Activated T-cell treated with anti-CD3 and anti-CD28 coated beads, Interleukin-2, amount 50 U/mL, for 72 hours (primary cell): ENCODE measurements at regions not wholly inside any gene's neighbourhood (a gene's known extent, or its start where the extent isn't known, plus 50 kb on each side); places are given as distances from the start of the nearest gene placed in this dataset.

ENCODE experiments used
- ATAC-seq, 2 donors: fragments of 150-1000 bp; cut with Tn5 transposase; replicated peaks in 1 of 2; 2 replicates each; pipeline ENCODE4 v1.10.0; 2021; ENCODE audit warnings: moderate library complexity in 2 of 2, mild to moderate bottlenecking in 1 of 2
- DNase-seq, 2 donors: peaks; one replicate each; pipeline ENCODE4 v3.0.0; 2021 to 2022; ENCODE audit warnings: mixed read lengths in 1 of 2
- H3K27ac Mint-ChIP-seq: one replicate; pipeline ENCODE4 v1.8.0; 2022; ENCODE audit warnings: mild to moderate bottlenecking, moderate library complexity, mixed read lengths
- H3K27me3 Mint-ChIP-seq: one replicate; pipeline ENCODE4 v1.8.0; 2022; ENCODE audit warnings: low read depth, mixed read lengths
- H3K36me3 Mint-ChIP-seq, 2 donors: one replicate each; pipeline ENCODE4 v1.8.0; 2022; ENCODE audit warnings: mixed read lengths in 2 of 2, mild to moderate bottlenecking in 1 of 2; ENCODE audit not compliant: insufficient read depth in 2 of 2
- H3K4me1 Mint-ChIP-seq: one replicate; pipeline ENCODE4 v1.8.0; 2022; ENCODE audit warnings: low read depth, mixed read lengths
- H3K4me3 Mint-ChIP-seq, 2 donors: one replicate each; pipeline ENCODE4 v1.8.0; 2022; ENCODE audit warnings: mild to moderate bottlenecking in 2 of 2, mixed read lengths in 2 of 2, moderate library complexity in 2 of 2
- H3K9me3 Mint-ChIP-seq, 2 donors: one replicate each; pipeline ENCODE4 v1.8.0; 2022; ENCODE audit warnings: mixed read lengths in 2 of 2

DNA sequence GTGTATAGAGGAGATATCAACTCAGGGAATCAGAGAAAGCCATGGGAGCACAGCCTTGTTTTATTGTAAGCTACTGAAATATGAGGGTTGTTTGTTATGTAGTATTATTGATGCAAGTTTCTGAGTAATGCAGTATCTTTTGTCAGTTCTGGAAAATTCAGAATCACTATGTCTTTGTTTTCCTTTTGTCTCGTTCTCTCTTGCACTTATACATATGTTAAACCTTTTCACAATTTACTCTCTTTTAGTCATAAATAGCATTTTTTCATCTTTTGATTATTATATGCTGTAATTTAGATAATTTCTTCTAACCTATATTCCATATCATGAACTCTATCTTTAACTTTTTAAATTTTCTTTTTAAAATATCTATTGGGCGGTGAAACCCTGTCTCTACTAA is 85.0 kb upstream of the COL3A1 start:
- Mint-ChIP-seq H3K27ac (no peak overlapping the region), H3K9me3 (peaks cover 1 to 3% of the 10 kb centered on the region in 2 donors), H3K4me1 (no peaks in the 10 kb centered on the region), H3K27me3 (no peaks in the 10 kb centered on the region), H3K36me3 (no peaks in the 10 kb centered on the region), H3K4me3 (no peak overlapping the region)
- ATAC-seq (no peak), DNase-seq (no peak)

DNA sequence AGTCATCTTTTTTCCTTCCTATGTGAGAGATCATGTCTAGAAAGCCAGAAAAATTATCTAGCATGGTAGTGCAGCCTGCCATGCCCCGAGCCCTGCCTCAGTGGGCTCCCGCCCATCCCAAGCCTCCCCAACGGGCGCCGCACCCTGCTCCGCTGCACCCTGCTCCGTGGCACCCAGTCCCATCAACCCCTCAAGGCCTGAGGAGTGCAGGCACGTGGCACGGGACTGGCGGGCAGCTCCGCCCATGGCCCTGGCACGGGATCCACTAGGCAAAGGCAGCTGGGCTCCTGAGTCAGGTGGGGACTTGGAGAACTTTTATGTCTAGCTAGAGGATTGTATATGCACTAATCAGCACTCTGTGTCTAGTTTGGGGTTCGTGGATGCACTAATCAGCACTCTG is 83.4 kb upstream of the COL3A1 start:
- Mint-ChIP-seq H3K27me3 (no peaks in the 10 kb centered on the region), H3K27ac (no peak overlapping the region), H3K36me3 (no peaks in the 10 kb centered on the region), H3K4me3 (no peak overlapping the region), H3K9me3 (peaks cover 1 to 3% of the 10 kb centered on the region in 2 donors), H3K4me1 (no peaks in the 10 kb centered on the region)
- DNase-seq, result no peak
- no peak for ATAC-seq

DNA sequence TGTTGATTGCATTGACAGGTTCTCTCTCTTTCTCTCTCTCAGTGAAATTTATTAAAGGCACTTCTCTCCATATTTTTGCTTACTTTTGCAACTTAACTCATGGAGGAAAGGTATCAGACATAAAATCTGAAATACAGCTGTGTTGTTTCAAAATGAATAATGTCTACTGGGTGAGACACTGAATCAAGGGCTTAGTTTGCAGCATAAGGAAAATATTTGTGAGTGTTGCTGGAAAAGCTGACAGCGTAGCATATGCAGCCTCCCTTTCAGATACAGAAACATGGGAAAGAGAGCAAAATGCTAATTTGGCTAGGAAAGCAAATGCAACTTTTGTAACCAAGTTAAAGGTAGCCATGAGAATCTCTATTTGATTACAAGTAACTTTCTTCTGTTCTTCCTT is 81.5 kb upstream of the COL3A1 start:
- Mint-ChIP-seq H3K36me3 (no peaks in the 10 kb centered on the region), H3K9me3 (peaks cover 1 to 3% of the 10 kb centered on the region in 2 donors), H3K27ac (no peak overlapping the region), H3K4me3 (no peak overlapping the region), H3K4me1 (no peaks in the 10 kb centered on the region), H3K27me3 (no peaks in the 10 kb centered on the region)
- no peak for DNase-seq
- no peak for ATAC-seq

DNA sequence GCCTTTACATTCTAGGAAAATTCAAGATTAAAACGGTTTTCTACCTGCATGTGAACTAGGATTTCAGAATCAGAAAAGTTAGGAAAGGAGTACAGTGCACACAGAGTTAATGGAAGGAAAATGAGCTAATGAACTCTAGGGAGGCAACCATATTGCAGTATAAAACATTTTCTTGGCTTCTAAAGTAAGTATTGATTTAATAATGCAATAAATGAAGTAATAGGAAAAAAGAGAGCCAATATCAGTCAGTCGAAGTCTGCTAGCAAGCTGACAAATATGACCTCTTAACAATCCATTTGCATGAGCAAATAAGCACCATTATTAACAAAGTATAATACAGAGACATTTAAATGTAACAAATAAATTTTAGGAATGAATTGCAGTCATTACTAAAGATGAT is 80.2 kb upstream of the COL3A1 start:
- Mint-ChIP-seq H3K9me3 (peaks cover 1 to 3% of the 10 kb centered on the region in 2 donors), H3K36me3 (no peaks in the 10 kb centered on the region), H3K27ac (no peak overlapping the region), H3K4me1 (no peaks in the 10 kb centered on the region), H3K27me3 (no peaks in the 10 kb centered on the region), H3K4me3 (no peak overlapping the region)
- DNase-seq, result no peak
- ATAC-seq, result no peak

DNA sequence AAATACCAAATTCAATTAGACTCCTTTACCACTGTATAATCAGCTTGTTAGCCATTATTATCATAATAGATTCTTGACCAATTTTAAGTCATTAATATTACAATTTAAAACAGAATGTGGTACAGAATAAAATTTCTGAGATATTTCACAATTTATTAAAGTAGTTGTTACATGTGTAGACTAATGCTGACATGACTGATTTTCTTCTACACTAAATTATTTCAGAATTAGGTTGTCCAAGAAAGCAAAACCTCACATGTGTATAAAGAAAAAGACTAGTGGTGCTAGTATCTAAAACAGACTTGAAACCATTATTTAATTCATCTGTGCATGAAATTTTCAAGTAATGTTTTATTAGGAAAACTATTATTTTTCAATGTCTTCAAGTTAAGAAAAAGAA is 79.2 kb upstream of the COL3A1 start:
- H3K9me3 Mint-ChIP-seq, result peaks cover 3% of the 10 kb centered on the region in 2 donors
- H3K4me3 Mint-ChIP-seq, result no peak overlapping the region
- no peak for ATAC-seq

DNA sequence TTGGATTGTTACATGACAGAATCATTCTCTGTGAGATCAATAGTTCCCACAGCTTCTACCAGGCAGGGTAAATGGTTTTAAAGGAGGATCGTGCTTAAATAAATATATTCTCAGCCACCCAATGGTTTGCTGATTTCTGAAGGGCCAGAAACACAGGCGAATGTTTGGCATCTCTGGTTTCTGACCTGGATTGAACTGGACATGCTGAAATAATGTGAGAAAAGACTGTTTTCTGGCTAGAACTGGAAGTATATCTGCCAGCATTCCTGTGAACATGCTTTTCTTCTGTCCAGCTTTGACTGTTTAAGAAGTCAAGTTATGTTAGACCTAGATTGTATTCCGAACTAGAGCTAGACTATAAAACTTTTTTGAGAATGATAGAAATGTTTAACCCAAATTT is 77.1 kb upstream of the COL3A1 start:
- Mint-ChIP-seq H3K36me3 (no peaks in the 10 kb centered on the region), H3K4me3 (no peak overlapping the region), H3K9me3 (peaks cover 3% of the 10 kb centered on the region in 2 donors), H3K4me1 (no peaks in the 10 kb centered on the region), H3K27ac (no peak overlapping the region), H3K27me3 (no peaks in the 10 kb centered on the region)
- ATAC-seq, result no peak
- no peak for DNase-seq

More for the DNA sequence above, 79.2 kb upstream of the COL3A1 start:
- Mint-ChIP-seq H3K36me3 (no peaks in the 10 kb centered on the region), H3K27me3 (no peaks in the 10 kb centered on the region), H3K27ac (no peak overlapping the region), H3K4me1 (no peaks in the 10 kb centered on the region)
- DNase-seq, result no peak

DNA sequence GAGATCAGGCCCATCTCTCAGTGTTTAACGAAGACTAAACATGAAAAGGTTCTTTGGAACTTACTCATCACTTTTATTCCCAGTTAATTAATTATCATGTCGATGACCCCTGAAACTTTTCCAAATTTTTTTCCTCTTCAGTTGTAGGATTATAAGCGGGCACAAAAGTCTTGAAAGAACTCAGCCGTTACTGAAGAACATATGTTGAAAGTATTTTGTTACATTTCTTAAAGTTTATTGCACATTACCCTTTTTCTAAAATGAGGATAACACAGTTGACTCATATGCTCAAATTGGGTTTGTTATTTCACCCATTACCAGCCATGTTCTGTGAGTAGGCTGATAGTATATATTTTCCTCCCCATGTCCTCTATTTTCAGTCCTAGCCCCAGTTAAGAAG is 75.9 kb upstream of the COL3A1 start:
- H3K27me3 Mint-ChIP-seq, result no peaks in the 10 kb centered on the region
- H3K4me3 Mint-ChIP-seq, result no peak overlapping the region
- H3K27ac Mint-ChIP-seq, result no peak overlapping the region
- ATAC-seq (no peak), DNase-seq (no peak)
- H3K4me1 Mint-ChIP-seq, result no peaks in the 10 kb centered on the region
- peaks cover 0 to 3% of the 10 kb centered on the region in 2 donors for H3K9me3 Mint-ChIP-seq
- H3K36me3 Mint-ChIP-seq, result no peaks in the 10 kb centered on the region

DNA sequence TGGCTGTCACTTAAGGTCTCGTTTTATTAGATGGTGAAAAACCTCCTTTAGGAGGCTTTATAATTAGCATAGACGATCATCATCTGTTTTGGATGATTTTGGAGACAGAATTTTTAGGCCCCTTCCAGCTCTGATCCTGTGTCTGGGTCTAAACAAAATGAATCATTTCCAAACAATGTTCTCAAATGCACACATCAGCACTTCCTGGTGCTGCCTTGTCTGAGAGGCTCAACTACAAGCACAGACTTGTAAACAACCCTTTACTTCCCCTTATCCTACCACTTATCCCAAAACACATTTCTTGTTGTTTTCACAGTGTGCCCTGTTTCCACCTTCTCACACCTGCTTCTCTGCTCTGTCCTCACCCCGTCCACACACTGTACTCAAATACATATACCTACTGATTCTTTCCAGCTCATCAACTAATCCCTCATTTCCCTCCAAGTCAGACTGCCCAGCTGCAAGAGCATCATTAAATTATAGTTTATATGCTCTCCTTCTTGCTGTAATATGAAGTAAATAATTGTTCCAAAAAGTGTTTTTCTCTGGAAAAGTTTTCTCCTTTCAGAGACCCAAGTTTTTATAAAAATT is 71.2 kb upstream of the COL3A1 start:
- Mint-ChIP-seq H3K36me3 (no peaks in the 10 kb centered on the region), H3K9me3 (peaks cover 0 to 5% of the 10 kb centered on the region in 2 donors), H3K27me3 (no peaks in the 10 kb centered on the region), H3K4me1 (no peaks in the 10 kb centered on the region), H3K27ac (no peak overlapping the region), H3K4me3 (no peak overlapping the region)
- DNase-seq, result no peak
- no peak for ATAC-seq

DNA sequence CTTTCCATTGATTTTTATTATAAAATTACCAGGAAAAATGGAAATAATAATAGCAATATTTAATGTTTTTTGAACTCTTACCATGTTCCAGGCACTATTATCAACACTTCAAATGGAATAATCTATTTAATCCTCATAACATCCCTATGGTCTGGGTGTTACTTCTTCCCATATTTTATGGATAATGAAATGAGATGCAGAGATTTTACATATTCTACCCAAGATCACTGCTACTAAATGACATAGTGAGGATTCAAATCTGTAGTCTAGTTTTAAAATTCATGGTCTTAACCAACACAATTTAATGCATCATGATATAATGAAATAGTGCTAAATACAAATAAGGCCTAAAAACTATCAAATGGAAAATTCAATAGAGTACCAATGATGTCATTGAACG is 70.4 kb upstream of the COL3A1 start:
- H3K9me3 Mint-ChIP-seq, result peaks cover 0 to 5% of the 10 kb centered on the region in 2 donors

DNA sequence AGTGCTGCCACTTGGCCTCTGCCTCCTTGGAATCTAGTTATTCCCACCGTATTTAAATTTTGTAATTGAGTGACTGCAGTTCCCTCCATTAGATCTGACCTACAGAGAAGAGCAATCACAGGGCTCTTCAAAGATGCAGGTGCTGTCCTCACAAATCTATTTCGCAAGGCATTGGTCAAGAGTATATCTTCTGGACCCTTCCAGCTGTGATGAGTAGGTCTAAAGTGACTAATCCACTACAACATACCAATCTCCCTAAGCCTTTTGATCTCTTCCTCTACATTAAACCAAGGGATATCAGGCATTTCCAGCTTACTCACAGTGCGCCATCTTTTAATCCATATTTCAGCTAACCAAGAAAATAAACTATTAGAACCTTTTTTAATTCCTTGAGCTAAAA is 65.1 kb upstream of the COL3A1 start:
- Mint-ChIP-seq H3K4me3 (no peak overlapping the region), H3K27ac (no peak overlapping the region), H3K36me3 (no peaks in the 10 kb centered on the region), H3K9me3 (peaks cover 0 to 9% of the 10 kb centered on the region in 2 donors), H3K4me1 (no peaks in the 10 kb centered on the region), H3K27me3 (no peaks in the 10 kb centered on the region)
- ATAC-seq, result no peak
- no peak for DNase-seq

More for the DNA sequence above, 70.4 kb upstream of the COL3A1 start:
- Mint-ChIP-seq H3K4me3 (no peak overlapping the region), H3K27ac (no peak overlapping the region), H3K36me3 (no peaks in the 10 kb centered on the region), H3K4me1 (no peaks in the 10 kb centered on the region), H3K27me3 (no peaks in the 10 kb centered on the region)
- ATAC-seq (no peak), DNase-seq (no peak)

DNA sequence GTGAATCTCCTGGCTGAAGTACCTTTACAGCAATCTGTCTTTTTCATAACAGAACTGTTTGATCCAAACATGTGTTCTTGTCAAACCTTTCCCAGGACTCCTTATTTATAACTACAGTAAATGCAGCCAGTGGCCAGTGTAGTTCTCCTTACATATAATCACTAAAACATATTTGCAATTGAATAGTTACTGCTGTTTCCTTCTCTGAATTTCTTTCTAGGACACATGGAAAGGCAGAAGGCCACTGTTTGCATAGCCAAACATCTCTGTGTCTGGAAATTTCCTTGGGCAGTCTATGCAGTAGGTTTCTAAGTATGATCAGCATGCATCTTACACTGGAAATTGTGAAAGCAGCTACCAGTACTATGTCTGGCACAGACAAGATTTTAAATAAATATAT is 57.4 kb upstream of the COL3A1 start:
- Mint-ChIP-seq H3K27me3 (no peaks in the 10 kb centered on the region), H3K9me3 (no peaks in the 10 kb centered on the region), H3K4me3 (no peak overlapping the region), H3K4me1 (no peaks in the 10 kb centered on the region), H3K27ac (no peak overlapping the region), H3K36me3 (no peaks in the 10 kb centered on the region)
- DNase-seq (no peak), ATAC-seq (no peak)

DNA sequence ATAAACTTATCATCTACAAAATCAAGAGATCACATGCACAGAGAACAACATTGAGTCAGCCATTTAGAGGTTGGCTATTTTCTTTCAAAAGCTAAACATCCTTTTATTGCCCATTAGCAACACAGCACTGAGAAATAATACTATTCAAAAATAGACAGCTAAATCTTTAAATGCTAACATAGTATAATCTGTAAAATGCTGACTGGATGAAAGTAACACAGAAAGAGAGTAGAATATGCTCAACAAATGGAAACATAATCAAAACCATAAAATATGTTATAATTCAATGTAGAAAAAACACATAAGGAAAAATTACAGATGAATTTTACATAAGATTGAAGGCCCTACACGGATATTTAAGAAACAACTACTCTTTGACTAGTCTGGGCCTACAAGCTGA is 56.5 kb upstream of the COL3A1 start:
- Mint-ChIP-seq H3K4me1 (no peaks in the 10 kb centered on the region), H3K9me3 (no peaks in the 10 kb centered on the region), H3K4me3 (no peak overlapping the region), H3K27me3 (no peaks in the 10 kb centered on the region), H3K36me3 (no peaks in the 10 kb centered on the region), H3K27ac (no peak overlapping the region)
- DNase-seq (no peak), ATAC-seq (no peak)

DNA sequence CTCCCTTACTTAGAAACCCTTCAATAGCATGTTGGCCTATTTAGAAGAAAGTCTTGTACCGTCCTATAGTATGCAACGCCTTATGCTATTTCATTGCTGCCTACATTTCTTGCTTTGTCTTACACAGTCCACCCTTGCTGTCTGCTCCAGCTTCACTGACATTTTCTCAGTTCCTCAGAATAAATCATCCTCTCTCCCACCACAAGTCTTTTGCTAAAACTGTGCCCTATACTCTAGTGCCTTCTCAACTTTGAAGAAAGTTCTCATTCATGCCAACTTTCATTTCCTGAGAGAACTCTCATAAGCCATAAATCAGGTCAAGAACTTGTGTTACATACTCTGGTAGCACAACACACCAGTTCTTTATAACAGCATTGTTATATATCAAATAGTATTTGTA is 54.3 kb upstream of the COL3A1 start:
- DNase-seq (no peak), ATAC-seq (no peak)
- no peak overlapping the region for H3K4me3 Mint-ChIP-seq
- H3K36me3 Mint-ChIP-seq, result no peaks in the 10 kb centered on the region
- H3K27ac Mint-ChIP-seq, result no peak overlapping the region
- no peaks in the 10 kb centered on the region for H3K27me3 Mint-ChIP-seq
- H3K9me3 Mint-ChIP-seq, result peaks cover 0 to 2% of the 10 kb centered on the region in 2 donors
- no peaks in the 10 kb centered on the region for H3K4me1 Mint-ChIP-seq

DNA sequence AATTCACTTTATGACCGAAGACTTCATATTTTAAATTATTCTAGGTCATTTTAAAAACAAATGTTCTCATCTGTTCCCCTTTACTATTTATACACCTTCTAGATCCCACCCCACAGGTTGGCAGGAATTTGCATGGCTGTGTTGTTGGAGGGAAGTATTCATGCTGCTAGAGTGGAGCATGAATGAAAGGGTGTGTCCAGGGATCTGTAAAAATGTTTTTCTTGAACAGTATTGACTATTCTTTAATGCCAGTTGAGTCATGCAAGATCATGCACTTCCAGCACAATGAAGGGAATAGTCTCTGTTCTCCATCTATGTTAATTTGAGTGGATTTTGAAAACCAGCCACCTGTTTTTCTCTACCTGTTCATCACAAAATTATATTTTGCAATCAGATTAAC is 52.0 kb upstream of the COL3A1 start:
- no peak overlapping the region for H3K4me3 Mint-ChIP-seq
- no peaks in the 10 kb centered on the region for H3K36me3 Mint-ChIP-seq
- DNase-seq, result no peak
- no peaks in the 10 kb centered on the region for H3K4me1 Mint-ChIP-seq
- no peak overlapping the region for H3K27ac Mint-ChIP-seq
- no peak for ATAC-seq
- H3K27me3 Mint-ChIP-seq, result no peaks in the 10 kb centered on the region
- peaks cover 2 to 3% of the 10 kb centered on the region in 2 donors for H3K9me3 Mint-ChIP-seq
